H1 (cell line): ENCODE measurements at regions not wholly inside any gene's neighbourhood (a gene's known extent, or its start where the extent isn't known, plus 50 kb on each side); places are given as distances from the start of the nearest gene placed in this dataset.

Experiments used
- CHD1 ChIP-seq: IDR thresholded peaks from 2 replicates; pipeline ENCODE4 v1.6.1; 2012; ENCODE audit warnings: low read depth, low read length, improper control_type of control experiment
- TF ChIP-seq, protein P1 (sequence below), 3 experiments: IDR thresholded peaks; 1 replicate in 2 of 3; 2 replicates in 1 of 3; pipeline versions ENCODE4 v1.5.1 to v1.6.1; 2011; ENCODE audit warnings: low read length in 3 of 3, mild to moderate bottlenecking in 3 of 3, inconsistent platforms in 2 of 3, low read depth in 1 of 3, moderate library complexity in 1 of 3; ENCODE audit not compliant: insufficient read depth in 1 of 3; ENCODE audit errors: control extremely low read depth in 1 of 3

DNA sequence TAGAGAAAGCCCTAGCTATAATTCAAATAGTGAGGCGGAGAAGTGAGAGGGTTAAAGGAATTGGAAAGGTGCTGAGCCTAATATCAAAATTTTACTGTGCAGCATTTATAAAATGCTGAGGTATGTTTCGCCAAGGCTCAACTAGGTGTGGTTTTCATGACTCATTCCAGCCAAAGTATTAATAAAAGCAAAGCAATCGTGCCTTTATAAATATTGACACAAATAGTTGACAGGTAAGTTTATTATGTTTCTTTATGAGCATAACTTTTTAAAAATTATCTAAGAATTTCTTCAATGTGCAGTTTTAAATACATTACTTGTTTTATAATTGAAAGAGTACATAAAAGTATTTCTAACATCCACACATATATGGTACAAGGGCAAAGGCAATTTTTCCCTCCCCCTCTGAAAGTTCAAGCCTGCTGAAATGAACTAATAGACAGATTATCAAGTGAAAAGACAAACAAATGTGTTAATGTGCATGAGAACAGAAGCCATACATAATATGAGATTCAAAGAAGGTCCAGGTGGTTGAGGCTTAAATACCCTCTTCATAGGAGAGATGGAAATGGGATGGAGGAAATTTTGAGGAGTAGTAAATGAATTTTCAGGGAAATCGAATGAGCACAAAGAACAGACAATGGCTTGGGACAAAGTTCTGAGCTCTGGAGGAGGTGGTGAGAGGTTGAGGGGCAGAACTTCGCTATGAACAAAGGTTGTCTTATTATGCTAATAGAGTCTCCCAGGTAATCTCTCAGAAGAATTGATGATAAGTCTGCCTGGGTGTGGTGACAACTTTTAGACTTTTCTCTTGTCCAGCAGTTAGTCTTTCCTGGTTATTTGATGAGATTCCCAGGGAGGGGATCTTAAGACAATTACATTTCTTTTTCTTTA lies 326.5 kb downstream of the BUD13 start:
- no peak for TF ChIP-seq CHD1
- TF ChIP-seq, protein P1, sequence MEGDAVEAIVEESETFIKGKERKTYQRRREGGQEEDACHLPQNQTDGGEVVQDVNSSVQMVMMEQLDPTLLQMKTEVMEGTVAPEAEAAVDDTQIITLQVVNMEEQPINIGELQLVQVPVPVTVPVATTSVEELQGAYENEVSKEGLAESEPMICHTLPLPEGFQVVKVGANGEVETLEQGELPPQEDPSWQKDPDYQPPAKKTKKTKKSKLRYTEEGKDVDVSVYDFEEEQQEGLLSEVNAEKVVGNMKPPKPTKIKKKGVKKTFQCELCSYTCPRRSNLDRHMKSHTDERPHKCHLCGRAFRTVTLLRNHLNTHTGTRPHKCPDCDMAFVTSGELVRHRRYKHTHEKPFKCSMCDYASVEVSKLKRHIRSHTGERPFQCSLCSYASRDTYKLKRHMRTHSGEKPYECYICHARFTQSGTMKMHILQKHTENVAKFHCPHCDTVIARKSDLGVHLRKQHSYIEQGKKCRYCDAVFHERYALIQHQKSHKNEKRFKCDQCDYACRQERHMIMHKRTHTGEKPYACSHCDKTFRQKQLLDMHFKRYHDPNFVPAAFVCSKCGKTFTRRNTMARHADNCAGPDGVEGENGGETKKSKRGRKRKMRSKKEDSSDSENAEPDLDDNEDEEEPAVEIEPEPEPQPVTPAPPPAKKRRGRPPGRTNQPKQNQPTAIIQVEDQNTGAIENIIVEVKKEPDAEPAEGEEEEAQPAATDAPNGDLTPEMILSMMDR (IDR thresholded peaks at IDR 0.05; ENCODE audit: control extremely low read depth in 1 of 3, insufficient read depth in 1 of 3, low read depth in 1 of 3, low read length in 3 of 3), result no peak
